ENCODE measurements at regions not wholly inside any gene's neighbourhood (a gene's known extent, or its start where the extent isn't known, plus 50 kb on each side); places are given as distances from the start of the nearest gene placed in this dataset.

DNA sequence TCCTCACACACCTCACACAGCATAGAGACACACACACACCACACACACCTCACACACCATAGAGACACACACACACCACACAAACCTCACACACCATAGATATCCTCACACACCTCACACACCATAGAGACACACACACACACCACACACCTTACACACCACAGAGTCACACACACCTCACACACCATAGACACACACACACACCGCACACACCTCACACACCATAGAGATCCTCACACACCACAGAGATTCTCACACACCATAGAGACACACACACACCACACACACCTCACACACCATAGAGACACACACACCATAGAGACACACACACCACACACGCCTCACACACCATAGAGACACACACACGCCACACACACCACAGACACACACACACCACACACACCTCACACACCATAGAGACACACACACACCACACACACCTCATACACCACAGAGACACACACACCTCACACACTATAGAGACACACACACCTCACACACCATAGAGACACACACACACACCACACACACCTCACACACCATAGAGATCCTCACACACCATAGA is 270.6 kb downstream of the CYRIA start:
- H3K4me3 ChIP-seq (ENCODE audit: low read depth, low read length): no peak overlapping the region
- DNase-seq (ENCODE audit: low read depth): no peak
- TF ChIP-seq, protein P1, sequence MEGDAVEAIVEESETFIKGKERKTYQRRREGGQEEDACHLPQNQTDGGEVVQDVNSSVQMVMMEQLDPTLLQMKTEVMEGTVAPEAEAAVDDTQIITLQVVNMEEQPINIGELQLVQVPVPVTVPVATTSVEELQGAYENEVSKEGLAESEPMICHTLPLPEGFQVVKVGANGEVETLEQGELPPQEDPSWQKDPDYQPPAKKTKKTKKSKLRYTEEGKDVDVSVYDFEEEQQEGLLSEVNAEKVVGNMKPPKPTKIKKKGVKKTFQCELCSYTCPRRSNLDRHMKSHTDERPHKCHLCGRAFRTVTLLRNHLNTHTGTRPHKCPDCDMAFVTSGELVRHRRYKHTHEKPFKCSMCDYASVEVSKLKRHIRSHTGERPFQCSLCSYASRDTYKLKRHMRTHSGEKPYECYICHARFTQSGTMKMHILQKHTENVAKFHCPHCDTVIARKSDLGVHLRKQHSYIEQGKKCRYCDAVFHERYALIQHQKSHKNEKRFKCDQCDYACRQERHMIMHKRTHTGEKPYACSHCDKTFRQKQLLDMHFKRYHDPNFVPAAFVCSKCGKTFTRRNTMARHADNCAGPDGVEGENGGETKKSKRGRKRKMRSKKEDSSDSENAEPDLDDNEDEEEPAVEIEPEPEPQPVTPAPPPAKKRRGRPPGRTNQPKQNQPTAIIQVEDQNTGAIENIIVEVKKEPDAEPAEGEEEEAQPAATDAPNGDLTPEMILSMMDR (IDR thresholded peaks at IDR 0.05; ENCODE audit: low read depth, low read length, missing control alignments): no peak

- no peak for DNase-seq (ENCODE audit: low read depth)
- TF ChIP-seq, protein P1 (IDR thresholded peaks at IDR 0.05; ENCODE audit: low read depth, low read length, missing control alignments): no peak
- no peak overlapping the region for H3K4me3 ChIP-seq (ENCODE audit: low read depth, low read length)
These were observed 271.3 kb downstream of the CYRIA start for GRCh38 chr2:16394072-16394985.

DNA sequence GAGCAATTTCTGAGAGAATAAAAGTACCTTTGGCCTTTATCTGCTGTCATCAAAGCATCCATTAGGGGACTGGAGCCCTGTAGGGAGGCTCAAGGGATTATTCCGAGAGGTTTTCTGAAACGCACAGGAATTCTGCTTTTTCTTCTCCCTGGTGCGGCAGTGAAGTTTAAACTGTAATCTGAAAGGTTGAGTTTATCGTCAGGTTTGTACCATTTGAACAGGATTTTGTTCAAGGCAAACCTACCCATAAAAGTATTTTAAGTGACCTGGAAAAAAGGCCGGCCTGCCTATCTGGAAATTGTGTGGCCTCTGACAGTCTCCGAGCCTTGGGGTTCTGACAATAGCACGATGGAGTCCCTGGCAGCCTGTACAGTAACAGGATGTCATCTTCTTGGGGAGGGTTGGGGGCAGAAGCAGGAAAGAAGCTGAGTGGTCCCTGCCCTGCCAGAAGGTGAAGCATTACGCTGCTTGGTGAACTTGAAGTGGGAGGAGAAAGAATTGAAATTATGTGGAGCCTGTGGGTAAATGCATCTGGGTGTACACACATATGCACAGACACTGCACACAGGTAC is 272.0 kb downstream of the CYRIA start:
- no peak overlapping the region for H3K4me3 ChIP-seq (ENCODE audit: low read depth, low read length)
- TF ChIP-seq, protein P1 (IDR thresholded peaks at IDR 0.05; ENCODE audit: low read depth, low read length, missing control alignments): no peak
- no peak for DNase-seq (ENCODE audit: low read depth)

DNA sequence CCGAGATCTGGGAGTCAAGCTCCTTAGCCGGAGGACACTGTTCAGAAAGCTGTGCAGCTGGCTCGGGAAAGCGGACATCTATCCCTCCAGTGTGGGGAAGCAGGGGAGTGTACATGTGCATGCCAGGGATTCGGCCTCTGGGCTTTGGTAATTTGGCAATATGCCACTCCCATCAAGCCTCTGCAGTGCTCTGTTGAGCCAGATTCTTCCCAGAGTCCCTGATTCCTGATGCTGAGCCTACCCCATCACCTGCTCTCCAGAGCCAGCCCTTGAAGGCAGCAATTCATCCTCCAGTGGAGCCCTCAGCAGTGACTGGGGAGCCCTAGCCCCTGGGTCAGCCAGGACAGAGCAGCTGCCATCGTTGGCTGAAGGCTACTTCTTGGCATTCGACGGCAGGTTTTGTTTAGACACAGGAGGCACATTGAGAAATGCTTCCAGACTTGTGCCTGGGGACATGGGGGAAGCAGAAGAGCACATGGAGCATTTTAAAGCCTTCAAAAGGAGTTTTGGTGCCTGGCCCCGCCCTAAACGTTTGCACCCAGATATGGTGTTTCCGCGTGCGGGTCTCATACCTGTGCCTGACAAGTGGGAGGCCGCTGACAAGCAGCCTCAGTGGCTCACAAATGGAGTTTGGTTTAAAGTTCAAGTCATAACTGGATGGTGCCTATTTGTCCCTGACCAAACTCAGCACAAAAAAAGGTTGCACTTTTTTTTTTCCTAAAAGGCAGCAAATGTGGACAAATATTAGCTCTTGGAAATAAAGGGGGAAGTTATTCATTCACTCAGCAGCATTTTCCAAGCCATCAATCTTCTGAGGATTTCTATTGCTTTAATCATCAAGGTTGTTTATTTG is 272.8 kb downstream of the CYRIA start:
- no peak overlapping the region for H3K4me3 ChIP-seq (ENCODE audit: low read depth, low read length)
- TF ChIP-seq, protein P1 (IDR thresholded peaks at IDR 0.05; ENCODE audit: low read depth, low read length, missing control alignments): no peak
- no peak for DNase-seq (ENCODE audit: low read depth)

- TF ChIP-seq, protein P1 (IDR thresholded peaks at IDR 0.05; ENCODE audit: low read depth, low read length, missing control alignments): no peak
- DNase-seq (ENCODE audit: low read depth): no peak
- no peak overlapping the region for H3K4me3 ChIP-seq (ENCODE audit: low read depth, low read length)
These were observed 273.6 kb downstream of the CYRIA start for GRCh38 chr2:16391986-16392385.

- no peak for DNase-seq (ENCODE audit: low read depth)
- H3K4me3 ChIP-seq (ENCODE audit: low read depth, low read length): no peak overlapping the region
- TF ChIP-seq, protein P1 (IDR thresholded peaks at IDR 0.05; ENCODE audit: low read depth, low read length, missing control alignments): no peak
These were observed 275.1 kb downstream of the CYRIA start for GRCh38 chr2:16390561-16390960.

Measured in GM12864 (cell line).